GM18867 (cell line): ENCODE measurements at regions not wholly inside any gene's neighbourhood (a gene's known extent, or its start where the extent isn't known, plus 50 kb on each side); places are given as distances from the start of the nearest gene placed in this dataset.
"Not testable (repeated sequence)": the region's sequence is repeated elsewhere in the genome, so short reads cannot be mapped to it uniquely, and the experiment has no call there.

ENCODE experiments used
- ATAC-seq: cut with Tn5 transposase; IDR thresholded peaks from one replicate; pipeline ENCODE4 v1.9.1; 2021; ENCODE audit warnings: mild to moderate bottlenecking, moderate library complexity; ENCODE audit not compliant: unreplicated experiment

DNA sequence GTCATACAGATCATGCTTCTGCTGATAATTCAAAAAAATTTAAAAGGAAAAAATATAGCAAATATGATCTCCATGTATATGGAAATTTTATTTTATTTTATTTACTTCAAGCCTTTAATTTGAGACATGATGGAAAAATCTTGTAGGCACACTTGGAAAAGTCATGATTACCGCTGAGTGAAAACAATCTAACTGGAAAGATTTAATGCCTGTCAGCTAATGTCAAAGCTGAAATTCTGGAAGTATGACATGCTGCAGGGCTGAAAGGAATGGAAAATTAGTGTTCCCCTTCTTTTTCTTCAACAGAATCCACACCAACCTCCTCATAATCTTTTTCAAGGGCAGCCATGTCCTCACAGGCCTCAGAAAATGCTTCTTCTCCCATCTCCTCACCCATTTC lies 58.2 kb downstream of the RPRM start:
- ATAC-seq = no peak

GRCh38 chr2:153417077-153417476 lies 61.5 kb downstream of the RPRM start:
- ATAC-seq = no peak

- ATAC-seq = no peak
Measured at GRCh38 chr2:153416071-153416470, 62.5 kb downstream of the RPRM start.

GRCh38 chr2:153408710-153409385 lies 69.7 kb downstream of the RPRM start:
- ATAC-seq = no peak

GRCh38 chr2:153405196-153405595 lies 73.4 kb downstream of the RPRM start:
- ATAC-seq = no peak

DNA sequence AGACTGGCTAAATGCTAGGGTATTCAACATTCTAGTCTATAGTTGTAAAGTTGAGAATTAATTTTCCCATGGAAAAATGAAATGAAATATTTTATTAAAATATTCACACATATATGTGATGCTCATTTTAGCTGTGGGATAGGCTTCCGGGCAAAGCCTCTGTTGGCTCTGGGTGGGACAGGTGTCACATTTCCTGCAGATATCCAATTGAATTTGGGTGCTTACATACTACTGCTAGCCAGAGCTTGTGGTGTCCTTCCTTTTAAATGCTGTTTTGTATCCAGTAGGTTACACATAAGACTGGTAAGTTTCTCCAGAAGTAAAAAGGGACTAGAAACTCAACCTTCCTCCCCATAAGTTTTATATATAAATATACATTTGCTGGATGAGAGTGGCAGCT lies 73.8 kb downstream of the RPRM start:
- ATAC-seq = no peak

GRCh38 chr2:153403940-153404339 lies 74.6 kb downstream of the RPRM start:
- no peak for ATAC-seq

DNA sequence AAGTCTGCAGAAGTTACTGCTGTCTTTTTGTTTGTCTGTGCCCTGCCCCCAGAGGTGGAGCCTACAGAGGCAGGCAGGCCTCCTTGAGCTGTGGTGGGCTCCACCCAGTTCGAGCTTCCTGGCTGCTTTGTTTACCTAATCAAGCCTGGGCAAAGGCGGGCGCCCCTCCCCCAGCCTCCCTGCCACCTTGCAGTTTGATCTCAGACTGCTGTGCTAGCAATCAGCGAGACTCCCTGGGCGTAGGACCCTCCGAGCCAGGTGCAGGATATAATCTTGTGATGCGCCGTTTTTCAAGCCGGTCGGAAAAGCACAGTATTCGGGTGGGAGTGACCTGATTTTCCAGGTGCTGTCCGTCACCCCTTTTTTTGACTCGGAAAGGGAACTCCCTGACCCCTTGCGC lies 75.2 kb downstream of the RPRM start:
- ATAC-seq = not testable (repeated sequence)

DNA sequence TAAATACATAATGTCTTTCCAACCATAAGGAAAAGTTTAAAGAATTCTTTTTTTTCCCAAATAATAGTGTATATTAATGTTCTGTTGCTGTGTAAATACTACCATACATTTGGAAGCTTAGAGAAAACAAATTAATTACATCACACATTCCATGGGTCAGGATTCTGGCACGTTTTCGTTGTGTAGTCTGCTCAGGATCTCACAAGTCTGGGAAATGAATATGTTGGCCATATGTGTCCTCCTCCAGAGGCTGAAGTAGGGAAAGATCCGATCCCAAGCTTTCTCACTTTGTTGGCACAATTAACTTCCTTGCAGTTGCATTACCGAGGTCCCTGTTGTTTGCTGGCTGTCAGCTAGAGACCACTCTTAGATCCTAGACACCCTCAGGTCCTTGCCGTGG lies 83.9 kb downstream of the RPRM start:
- no peak for ATAC-seq

- ATAC-seq = no peak
Measured at GRCh38 chr2:153394247-153394646, 84.3 kb downstream of the RPRM start.

- ATAC-seq = no peak
Measured at GRCh38 chr2:153393518-153393917, 85.0 kb downstream of the RPRM start.

- ATAC-seq = no peak
Measured at GRCh38 chr2:153391131-153391530, 87.4 kb downstream of the RPRM start.

- no peak for ATAC-seq
Measured at GRCh38 chr2:153388246-153388645, 90.3 kb downstream of the RPRM start.

GRCh38 chr2:153387203-153387602 lies 91.4 kb downstream of the RPRM start:
- ATAC-seq = no peak

- ATAC-seq = no peak
Measured at GRCh38 chr2:153386481-153386897, 92.1 kb downstream of the RPRM start.

GRCh38 chr2:153373510-153374279 lies 104.9 kb downstream of the RPRM start:
- ATAC-seq = no peak

GRCh38 chr2:153360239-153360638 lies 118.3 kb downstream of the RPRM start:
- no peak for ATAC-seq

DNA sequence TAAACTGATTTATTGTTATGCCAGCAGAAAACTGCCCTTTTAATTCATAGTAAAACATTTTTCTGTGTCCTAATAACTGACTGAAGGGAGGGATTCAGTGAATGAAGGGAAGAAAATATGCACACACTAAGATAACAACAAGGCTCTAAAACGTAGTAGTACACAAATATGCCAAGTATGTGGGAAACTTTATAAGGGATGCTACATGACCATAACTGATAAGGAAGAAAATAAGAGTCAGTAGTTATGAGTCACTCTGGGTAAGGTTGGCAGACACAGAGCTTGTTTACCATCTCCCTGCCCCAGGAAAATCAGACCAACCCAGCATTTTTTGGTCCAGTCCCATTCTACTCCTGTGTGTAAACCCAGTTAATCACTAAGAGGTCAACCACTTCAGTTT lies 124.2 kb downstream of the RPRM start:
- no peak for ATAC-seq

GRCh38 chr2:153349603-153350002 lies 129.0 kb downstream of the RPRM start:
- ATAC-seq = no peak

DNA sequence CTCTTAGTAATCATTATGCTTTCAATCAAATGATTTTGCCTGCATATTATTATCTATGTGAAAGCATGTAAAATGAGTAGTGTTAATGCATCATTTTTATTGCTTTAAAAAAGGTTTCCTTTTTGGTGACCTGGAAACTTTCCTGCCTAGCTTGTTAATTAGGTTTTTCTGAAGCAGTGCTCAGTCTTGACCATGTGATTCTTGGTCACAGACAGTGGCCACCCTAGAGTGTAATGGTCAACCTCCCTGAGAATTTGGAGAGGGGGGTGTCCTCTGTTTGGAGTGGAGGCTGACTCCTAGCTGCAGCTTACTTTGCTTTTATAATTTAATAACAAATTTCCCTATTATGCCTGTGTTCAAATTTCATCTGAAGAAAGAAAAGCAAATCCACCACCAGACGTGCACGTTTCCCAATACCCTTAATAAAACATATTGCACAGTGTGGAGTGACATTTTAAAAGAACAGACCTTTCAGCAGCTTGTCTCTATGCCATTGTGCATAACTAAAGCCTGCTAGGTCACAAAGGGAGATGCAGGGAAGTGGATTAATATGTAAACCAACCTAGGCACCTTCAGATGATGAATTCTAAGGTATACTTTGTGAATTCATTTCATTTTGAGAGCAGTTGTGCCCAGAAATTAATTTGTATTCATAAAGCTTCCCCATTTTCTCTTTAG lies 130.6 kb downstream of the RPRM start:
- ATAC-seq = no peak

- no peak for ATAC-seq
Measured at GRCh38 chr2:153320879-153321278, 157.7 kb downstream of the RPRM start.

DNA sequence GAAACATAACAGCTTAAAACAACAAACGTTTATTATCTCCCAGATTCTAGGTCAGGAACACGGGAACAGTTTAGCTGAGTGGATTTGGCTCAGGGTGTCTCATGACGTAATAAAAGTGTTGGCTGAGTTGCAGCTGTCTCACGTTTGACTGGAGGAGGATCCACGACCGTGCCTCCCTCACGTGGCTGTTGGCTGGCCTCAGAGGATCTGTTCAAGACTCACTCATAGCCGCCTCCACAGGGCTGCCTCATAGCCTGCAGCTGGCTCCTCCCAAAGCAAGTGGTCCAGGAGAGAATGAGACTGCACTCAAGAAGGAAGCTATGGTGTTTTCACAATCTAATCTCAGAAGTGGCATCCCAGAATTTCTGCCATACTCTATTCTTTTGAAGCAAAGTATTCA lies 167.1 kb downstream of the RPRM start:
- ATAC-seq = no peak
